22Rv1 (cell line): ENCODE measurements at regions not wholly inside any gene's neighbourhood (a gene's known extent, or its start where the extent isn't known, plus 50 kb on each side); places are given as distances from the start of the nearest gene placed in this dataset.

Experiments
- CTCF ChIP-seq: fragments of 450-650 bp; IDR thresholded peaks from 2 replicates; pipeline ENCODE4 v1.5.1; 2017; ENCODE audit warnings: mild to moderate bottlenecking
- ZFX ChIP-seq: fragments of 450-650 bp; IDR thresholded peaks from 2 replicates; pipeline ENCODE4 v1.6.1; 2017; ENCODE audit warnings: antibody characterized with exemption, borderline replicate concordance

GRCh38 chr5:125528881-125529280 lies 782.4 kb upstream of the ZNF608 start:
- TF ChIP-seq CTCF = no peak
- TF ChIP-seq ZFX = no peak
